Germinal center (tissue), 1 donor: ENCODE measurements at regions not wholly inside any gene's neighbourhood (a gene's known extent, or its start where the extent isn't known, plus 50 kb on each side); places are given as distances from the start of the nearest gene placed in this dataset.

Experiments used
- DNase-seq: peaks from one replicate; pipeline ENCODE4 v3.0.0; 2012; ENCODE audit warnings: mixed read lengths, low spot score

DNA sequence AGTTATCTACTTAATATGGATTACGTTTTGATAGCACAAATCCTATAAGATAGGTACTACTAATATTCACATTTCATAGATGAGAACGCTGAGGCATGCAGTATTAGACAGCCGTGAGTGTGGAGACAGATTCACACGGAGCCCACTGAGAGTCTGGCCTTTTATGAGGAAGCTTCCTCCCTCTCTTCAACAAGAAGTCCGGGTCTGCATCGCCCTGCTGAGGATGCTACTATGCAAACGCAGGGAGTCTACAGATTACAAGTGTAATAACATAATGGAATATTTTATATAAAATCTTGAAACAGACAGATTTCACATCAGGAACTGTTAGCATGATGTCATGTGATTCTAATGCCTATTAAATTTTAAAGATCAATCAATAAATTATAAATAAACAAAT, 255.9 kb upstream of the GLI3 start:
- no peak for DNase-seq

DNA sequence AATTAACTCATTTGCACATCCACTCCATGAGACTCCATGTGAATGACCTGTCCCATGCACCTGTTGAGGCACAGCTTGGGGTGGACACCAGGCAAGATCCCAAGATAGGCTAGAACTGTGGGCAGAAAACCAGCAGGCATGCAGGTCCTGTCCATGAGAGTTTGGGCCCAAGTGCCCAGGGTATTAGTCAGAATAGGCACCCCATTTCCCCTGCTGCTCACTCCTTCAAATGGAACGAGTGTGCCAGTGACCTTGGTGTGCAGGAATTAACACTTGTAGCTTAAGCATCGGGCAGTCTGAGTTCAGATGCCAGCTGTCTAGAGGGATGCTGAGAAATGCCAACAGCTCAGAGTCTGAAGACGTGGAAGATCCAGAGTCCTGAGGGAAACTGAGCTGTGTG, 254.1 kb upstream of the GLI3 start:
- DNase-seq, result no peak

GRCh38 chr7:42489299-42489698, 252.3 kb upstream of the GLI3 start:
- no peak for DNase-seq

DNA sequence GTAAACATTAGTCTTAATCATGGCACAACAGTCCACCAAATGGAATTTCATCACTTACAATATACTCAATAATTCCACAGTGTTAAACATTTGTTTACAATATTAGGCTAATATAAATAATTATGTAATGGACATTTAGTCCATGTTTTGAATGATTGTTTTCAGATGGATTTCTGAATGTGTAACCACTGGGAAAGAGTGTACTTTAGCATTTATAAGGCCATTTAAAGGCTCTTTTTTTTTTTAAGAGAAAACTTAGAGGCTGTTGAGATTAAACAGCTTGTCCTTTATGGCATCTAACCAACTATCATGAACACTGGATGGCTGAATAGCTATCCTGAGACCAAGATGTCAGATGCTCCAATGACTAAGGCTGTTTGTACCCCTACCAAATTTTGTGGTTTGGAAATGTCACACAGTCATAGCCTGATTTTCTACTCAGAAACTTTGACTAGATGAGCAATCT, 248.3 kb upstream of the GLI3 start:
- DNase-seq, result no peak

DNA sequence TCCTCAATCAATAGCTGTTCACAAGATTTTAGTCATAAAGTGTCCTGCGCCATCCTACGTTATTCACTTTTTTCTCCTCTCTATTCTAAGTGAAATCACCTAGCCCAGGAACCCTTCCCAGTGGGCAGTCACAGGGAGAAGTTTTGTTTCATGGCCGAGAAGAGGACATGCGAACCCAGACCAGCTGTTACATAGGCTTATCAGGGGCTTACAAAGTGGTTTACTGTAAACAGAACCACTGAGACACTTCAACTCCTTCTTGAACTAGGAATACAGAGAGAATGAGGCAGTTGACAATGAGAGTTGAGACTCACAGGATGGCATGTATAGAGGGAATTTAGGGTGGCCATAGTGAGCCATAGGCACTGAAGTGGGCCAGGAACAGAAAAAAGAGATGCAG, 246.9 kb upstream of the GLI3 start:
- no peak for DNase-seq

DNA sequence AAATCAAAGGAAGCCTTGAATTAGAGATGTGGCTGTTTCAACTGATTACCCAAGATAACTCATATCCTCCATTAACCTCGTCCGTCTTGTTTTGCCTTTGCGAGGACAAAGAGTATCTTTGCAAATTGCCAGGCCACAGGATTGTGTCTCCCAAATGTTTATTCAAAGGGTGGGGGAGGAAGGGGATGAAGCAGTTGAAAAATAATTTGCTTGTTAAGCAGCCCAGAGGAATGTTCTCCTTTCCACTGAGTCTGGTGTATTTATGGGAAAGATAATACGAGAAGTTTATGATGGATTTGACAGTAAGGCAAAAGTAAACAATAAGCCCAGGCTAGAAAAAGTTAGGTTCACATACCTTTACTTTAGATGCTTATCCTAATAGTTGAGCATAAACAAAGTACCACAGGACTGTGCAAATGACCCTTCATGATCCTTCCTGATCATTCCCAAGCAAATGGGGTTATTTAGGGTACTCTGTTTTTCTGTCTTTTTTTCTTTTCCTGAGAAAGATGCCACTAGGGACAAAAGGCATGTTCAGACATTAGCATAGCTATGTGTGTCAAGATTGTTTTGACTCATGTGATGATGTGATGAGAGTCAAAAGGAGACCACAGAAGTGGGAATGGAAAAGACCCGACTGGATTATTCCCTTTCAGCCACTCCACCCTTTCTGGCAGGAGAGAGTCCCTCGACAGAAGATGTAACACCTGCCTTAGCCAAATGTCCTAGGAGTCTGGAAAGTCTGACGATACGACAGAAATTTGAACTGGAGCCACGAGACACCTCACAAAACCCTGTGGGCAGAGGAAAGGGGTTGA, 243.0 kb upstream of the GLI3 start:
- DNase-seq, result no peak

GRCh38 chr7:42479452-42479815, 242.4 kb upstream of the GLI3 start:
- DNase-seq, result no peak

DNA sequence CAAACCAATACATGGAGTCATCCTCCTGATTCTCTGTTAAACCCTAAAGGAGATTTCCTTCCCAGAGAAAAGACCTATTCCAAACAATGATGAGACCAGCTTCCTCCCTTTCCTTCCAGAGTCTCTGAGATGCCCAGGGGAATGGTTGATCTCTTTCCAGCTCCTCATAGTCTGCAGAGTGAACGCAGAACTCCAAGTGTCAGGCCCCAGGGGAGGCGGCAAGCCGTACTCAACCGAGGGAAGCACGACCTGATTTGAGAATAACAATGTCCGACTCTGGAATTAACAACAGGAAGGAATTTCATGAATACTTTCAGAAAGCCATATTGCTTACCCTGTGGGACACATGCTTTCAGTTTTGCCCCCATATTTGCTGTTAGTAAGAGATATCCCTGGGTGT, 241.7 kb upstream of the GLI3 start:
- DNase-seq, result no peak

GRCh38 chr7:42476255-42476654, 239.2 kb upstream of the GLI3 start:
- no peak for DNase-seq

- no peak for DNase-seq
Measured at GRCh38 chr7:42475082-42475481, 238.1 kb upstream of the GLI3 start.

DNA sequence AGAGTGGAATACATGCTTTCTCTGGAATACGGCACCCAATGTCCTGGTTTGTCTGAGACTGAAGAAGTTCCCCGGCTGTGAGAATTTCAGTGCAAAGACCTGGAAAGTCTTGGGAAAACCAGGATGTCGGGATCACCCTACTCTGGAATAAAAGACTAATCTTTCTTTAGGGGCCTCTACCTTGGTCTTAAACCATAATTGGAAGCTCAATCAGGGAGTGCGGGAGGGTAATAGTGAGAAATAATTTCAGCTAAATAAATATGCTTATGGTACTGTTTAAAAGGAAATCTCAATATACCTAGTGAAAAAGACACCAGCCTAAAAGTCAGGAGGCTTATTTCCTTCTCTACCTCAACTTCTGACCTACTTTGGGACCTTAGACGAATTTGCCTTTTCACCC, 236.1 kb upstream of the GLI3 start:
- no peak for DNase-seq

- no peak for DNase-seq
Measured at GRCh38 chr7:42471573-42472174, 234.7 kb upstream of the GLI3 start.

- no peak for DNase-seq
Measured at GRCh38 chr7:42469341-42469740, 232.3 kb upstream of the GLI3 start.

- no peak for DNase-seq
Measured at GRCh38 chr7:42468471-42468870, 231.5 kb upstream of the GLI3 start.

- DNase-seq, result no peak
Measured at GRCh38 chr7:42461537-42461936, 224.5 kb upstream of the GLI3 start.

- no peak for DNase-seq
Measured at GRCh38 chr7:42460933-42461332, 223.9 kb upstream of the GLI3 start.

- DNase-seq, result no peak
Measured at GRCh38 chr7:42460148-42460547, 223.1 kb upstream of the GLI3 start.

GRCh38 chr7:42457663-42458062, 220.7 kb upstream of the GLI3 start:
- no peak for DNase-seq

- no peak for DNase-seq
Measured at GRCh38 chr7:42456756-42457276, 219.8 kb upstream of the GLI3 start.

DNA sequence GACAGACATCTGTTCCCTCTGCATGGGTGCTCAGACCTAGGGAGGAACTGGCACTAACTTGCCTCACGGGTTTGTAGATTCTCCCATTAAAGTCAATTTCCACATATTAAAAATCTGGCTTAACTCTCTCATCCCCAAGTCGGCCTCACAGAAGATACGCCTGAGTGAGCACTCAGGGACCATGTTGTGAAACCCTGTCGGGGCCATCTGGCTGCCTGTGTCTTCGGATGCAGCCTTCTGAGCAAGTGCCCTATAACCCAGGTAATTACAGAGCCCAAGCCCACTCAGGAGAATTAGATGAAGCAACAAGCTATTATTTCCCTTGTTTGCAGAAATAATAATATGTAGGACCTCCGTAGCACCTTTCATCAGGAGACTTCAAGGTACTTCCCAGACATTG, 219.3 kb upstream of the GLI3 start:
- no peak for DNase-seq

DNA sequence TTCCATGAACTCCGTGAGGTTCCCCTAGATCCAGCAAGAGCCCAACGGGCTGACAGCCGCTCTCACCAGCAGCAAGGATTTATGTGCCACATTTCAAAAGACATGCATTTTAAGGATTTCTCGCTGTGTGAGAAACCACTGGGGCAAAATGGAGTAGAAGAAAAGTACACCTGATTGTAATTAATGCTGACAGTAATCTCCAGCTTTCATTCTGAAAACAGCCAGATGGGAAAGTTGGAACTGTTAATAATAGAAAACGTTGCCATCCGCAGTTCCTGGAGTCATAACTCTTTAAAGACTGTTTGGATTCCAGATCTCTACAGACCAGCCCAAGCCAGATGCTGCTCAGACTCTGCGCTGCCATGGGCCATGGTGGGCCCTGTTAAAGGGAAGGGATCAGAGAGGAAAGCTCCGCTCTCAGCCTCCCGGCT, 216.9 kb upstream of the GLI3 start:
- DNase-seq, result no peak

DNA sequence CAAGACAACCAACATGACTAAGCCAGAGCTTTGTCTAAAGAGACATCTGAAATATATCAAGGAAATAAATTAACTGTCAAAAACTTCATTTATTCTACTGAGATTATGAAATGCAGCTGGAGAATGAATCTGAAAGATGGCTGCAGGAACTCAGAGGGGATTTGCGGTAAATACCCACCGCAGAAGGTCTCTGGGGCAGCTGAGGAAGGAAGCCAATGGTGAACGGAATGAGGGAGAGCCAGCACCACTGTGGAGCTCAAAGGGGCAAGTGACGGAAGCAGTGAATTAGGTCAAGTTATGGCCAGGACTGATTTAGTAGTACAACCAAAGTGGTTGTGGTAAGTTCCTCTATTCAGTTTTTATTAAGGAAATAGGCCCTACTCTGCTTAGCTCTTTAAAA, 215.3 kb upstream of the GLI3 start:
- DNase-seq, result no peak

DNA sequence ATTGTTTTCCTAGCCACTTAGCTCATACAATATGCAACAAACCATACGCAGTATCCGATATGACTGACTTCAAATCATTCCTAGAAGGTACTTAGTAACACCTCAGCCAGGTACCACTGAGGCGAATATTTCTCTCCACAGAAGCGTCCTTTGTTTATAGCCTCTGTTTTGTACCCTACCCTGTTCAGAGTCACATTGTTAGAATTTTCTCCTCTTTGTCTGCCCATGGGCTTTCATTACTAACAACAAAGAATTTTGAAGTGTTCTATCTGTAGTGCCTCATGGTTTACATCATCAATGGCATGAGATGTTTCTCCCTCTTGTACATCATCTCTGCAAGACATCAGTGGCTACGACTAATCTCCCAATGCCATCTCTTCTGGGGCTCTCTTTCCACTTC, 212.4 kb upstream of the GLI3 start:
- no peak for DNase-seq

GRCh38 chr7:42448901-42449300, 211.9 kb upstream of the GLI3 start:
- no peak for DNase-seq
